Adrenal gland (tissue), 5 donors: ENCODE measurements at regions not wholly inside any gene's neighbourhood (a gene's known extent, or its start where the extent isn't known, plus 50 kb on each side); places are given as distances from the start of the nearest gene placed in this dataset.

Source experiments
- POLR2A ChIP-seq, 2 donors: fragments of 450-650 bp; IDR thresholded peaks; one replicate each; pipeline ENCODE4 v1.6.1; 2017; ENCODE audit warnings: antibody characterized with exemption in 2 of 2, mild to moderate bottlenecking in 2 of 2, moderate library complexity in 1 of 2
- TF ChIP-seq, protein P1 (sequence below), 6 experiments: fragments of 450-650 bp in 4 of 6; fragments of 200-600 bp in 2 of 6; sonication (generic) in 1 of 6; IDR thresholded peaks; 1 replicate in 5 of 6; 2 replicates in 1 of 6; pipeline versions ENCODE4 v1.5.1 to v1.8.0; 2016 to 2021; ENCODE audit warnings: antibody characterized with exemption in 6 of 6, mild to moderate bottlenecking in 2 of 6, moderate library complexity in 1 of 6
- donor health status: DM: no; HTN: no; CAD: no.

DNA sequence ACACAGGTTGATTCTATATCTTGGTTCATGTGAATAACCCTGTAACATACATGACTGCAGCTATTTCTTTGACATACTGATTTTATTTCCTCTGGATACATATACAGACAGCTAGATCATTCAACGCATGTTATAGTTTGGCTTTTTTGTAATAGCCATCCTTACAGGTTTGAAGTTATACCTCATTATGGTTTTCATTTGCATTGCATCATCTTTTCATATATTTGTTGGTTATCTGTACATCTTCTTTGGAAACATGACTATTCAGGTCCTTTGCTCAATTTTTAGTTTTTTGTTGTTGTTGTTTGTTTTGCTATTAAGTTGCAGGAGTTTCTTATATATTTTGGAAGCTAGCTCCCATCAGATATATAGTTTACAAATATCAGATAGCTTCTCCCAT lies 276.2 kb upstream of the NETO1 start:
- TF ChIP-seq POLR2A (IDR thresholded peaks at IDR 0.05) = no peak
- TF ChIP-seq, protein P1, sequence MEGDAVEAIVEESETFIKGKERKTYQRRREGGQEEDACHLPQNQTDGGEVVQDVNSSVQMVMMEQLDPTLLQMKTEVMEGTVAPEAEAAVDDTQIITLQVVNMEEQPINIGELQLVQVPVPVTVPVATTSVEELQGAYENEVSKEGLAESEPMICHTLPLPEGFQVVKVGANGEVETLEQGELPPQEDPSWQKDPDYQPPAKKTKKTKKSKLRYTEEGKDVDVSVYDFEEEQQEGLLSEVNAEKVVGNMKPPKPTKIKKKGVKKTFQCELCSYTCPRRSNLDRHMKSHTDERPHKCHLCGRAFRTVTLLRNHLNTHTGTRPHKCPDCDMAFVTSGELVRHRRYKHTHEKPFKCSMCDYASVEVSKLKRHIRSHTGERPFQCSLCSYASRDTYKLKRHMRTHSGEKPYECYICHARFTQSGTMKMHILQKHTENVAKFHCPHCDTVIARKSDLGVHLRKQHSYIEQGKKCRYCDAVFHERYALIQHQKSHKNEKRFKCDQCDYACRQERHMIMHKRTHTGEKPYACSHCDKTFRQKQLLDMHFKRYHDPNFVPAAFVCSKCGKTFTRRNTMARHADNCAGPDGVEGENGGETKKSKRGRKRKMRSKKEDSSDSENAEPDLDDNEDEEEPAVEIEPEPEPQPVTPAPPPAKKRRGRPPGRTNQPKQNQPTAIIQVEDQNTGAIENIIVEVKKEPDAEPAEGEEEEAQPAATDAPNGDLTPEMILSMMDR (IDR thresholded peaks at IDR 0.05) = no peak
